HG03521 (cell line): ENCODE measurements at regions not wholly inside any gene's neighbourhood (a gene's known extent, or its start where the extent isn't known, plus 50 kb on each side); places are given as distances from the start of the nearest gene placed in this dataset.

Source experiments
- ATAC-seq: cut with Tn5 transposase; IDR thresholded peaks from one replicate; pipeline ENCODE4 v1.9.1; 2021; ENCODE audit warnings: mild to moderate bottlenecking, moderate library complexity; ENCODE audit not compliant: unreplicated experiment

- ATAC-seq, result no peak
Measured at GRCh38 chr5:3943859-3944258, 348.2 kb downstream of the IRX1 start.

GRCh38 chr5:3944930-3945329 lies 349.3 kb downstream of the IRX1 start:
- ATAC-seq, result no peak

- ATAC-seq, result no peak
Measured at GRCh38 chr5:3948838-3949237, 353.2 kb downstream of the IRX1 start.

- no peak for ATAC-seq
Measured at GRCh38 chr5:3954199-3954598, 358.6 kb downstream of the IRX1 start.

GRCh38 chr5:3954633-3955032 lies 359.0 kb downstream of the IRX1 start:
- ATAC-seq, result no peak

- ATAC-seq, result no peak
Measured at GRCh38 chr5:3957658-3958057, 362.0 kb downstream of the IRX1 start.

- no peak for ATAC-seq
Measured at GRCh38 chr5:3958389-3958788, 362.8 kb downstream of the IRX1 start.

- no peak for ATAC-seq
Measured at GRCh38 chr5:3962113-3962512, 366.5 kb downstream of the IRX1 start.

- ATAC-seq, result no peak
Measured at GRCh38 chr5:3963652-3964051, 368.0 kb downstream of the IRX1 start.

- no peak for ATAC-seq
Measured at GRCh38 chr5:3980156-3980555, 384.5 kb downstream of the IRX1 start.

- ATAC-seq, result no peak
Measured at GRCh38 chr5:3987867-3988266, 392.2 kb downstream of the IRX1 start.

- ATAC-seq, result no peak
Measured at GRCh38 chr5:3993856-3994473, 398.3 kb downstream of the IRX1 start.

GRCh38 chr5:3994628-3995027 lies 399.0 kb downstream of the IRX1 start:
- ATAC-seq, result no peak

GRCh38 chr5:3995954-3996619 lies 400.5 kb downstream of the IRX1 start:
- no peak for ATAC-seq

- no peak for ATAC-seq
Measured at GRCh38 chr5:3996707-3997336, 401.2 kb downstream of the IRX1 start.

GRCh38 chr5:3997670-3998069 lies 402.0 kb downstream of the IRX1 start:
- ATAC-seq, result no peak

- ATAC-seq, result no peak
Measured at GRCh38 chr5:3999929-4000328, 404.3 kb downstream of the IRX1 start.

- no peak for ATAC-seq
Measured at GRCh38 chr5:4001004-4001403, 405.4 kb downstream of the IRX1 start.

GRCh38 chr5:4001758-4002533 lies 406.3 kb downstream of the IRX1 start:
- no peak for ATAC-seq

- ATAC-seq, result no peak
Measured at GRCh38 chr5:4005335-4005734, 409.7 kb downstream of the IRX1 start.

GRCh38 chr5:4007001-4007400 lies 411.4 kb downstream of the IRX1 start:
- no peak for ATAC-seq

GRCh38 chr5:4011943-4012342 lies 416.3 kb downstream of the IRX1 start:
- no peak for ATAC-seq
